ENCODE measurements at regions not wholly inside any gene's neighbourhood (a gene's known extent, or its start where the extent isn't known, plus 50 kb on each side); places are given as distances from the start of the nearest gene placed in this dataset.
A peak's percentile ranks its signal among the peaks of the same experiment; 100 is the strongest.

DNA sequence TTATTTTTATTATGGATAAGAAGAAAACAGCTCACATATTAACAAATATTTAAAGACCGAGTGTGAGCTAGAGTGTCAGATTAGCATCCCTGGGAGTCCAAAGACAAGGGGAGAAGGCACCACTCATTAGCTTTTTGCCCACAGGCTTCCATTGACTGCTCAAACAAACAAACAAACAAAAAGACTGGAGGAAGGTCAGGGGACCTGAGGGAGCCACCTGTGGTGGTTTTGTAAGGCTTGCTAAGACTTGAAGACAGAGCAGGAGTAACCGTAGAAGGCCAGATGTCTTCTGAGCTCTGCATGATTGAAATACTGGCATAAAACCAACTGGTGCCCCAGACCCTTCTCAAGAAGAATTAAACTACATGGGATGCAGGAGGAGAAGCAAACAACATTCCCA lies 395.2 kb upstream of the CNTN5 start:
- no peak overlapping the region for H3K4ac ChIP-seq (ENCODE audit: low read depth, low read length)
- no CpG with 5 or more reads among the region's 2 CpGs for WGBS (ENCODE audit: extremely low coverage, insufficient coverage, low lambda C conversion rate)

DNA sequence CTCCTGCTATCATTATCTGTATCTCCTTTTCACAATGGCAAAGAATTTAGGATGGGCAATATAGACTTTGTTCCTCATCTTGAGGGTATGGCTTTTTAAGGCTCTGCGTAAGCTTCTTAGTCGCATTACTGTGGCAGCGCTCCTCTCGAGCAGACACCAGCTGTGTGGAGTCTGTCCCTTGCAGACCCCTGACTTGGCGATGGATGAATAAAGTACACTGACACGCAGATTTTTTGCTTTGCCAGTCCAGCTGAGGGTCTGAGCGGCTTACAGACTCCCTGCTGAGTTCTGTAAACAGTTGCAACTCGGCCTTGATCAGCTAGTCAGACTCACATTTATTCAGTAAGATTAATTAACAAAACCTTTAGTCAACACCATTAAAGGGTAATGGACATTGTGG lies 390.0 kb upstream of the CNTN5 start:
- H2AK5ac ChIP-seq (ENCODE audit: low read length): no peak overlapping the region
- H4K5ac ChIP-seq (ENCODE audit: low read length): no peak overlapping the region
- no peak overlapping the region for H2BK120ac ChIP-seq (ENCODE audit: low read depth, low read length)
- no peak overlapping the region for H4K8ac ChIP-seq (ENCODE audit: low read depth, low read length)
- WGBS (ENCODE audit: extremely low coverage, insufficient coverage, low lambda C conversion rate): no CpG with 5 or more reads among the region's 8 CpGs
- H3K79me2 ChIP-seq (ENCODE audit: control insufficient read depth, insufficient read depth, low read length): no peaks in the 10 kb centered on the region
- no peak overlapping the region for H3K4me3 ChIP-seq (ENCODE audit: low read length)
- H3K23ac ChIP-seq (ENCODE audit: low read length): no peak overlapping the region
- H3K18ac ChIP-seq (ENCODE audit: low read length): no peak overlapping the region
- H3K27ac ChIP-seq (ENCODE audit: low read depth, low read length): no peak overlapping the region
- no peaks in the 10 kb centered on the region for H3K36me3 ChIP-seq (ENCODE audit: control insufficient read depth, insufficient read depth, low read length)
- no peak overlapping the region for H3K56ac ChIP-seq (ENCODE audit: low read length)
- no peaks in the 10 kb centered on the region for H3K4me1 ChIP-seq (ENCODE audit: control insufficient read depth, low read depth, low read length)
- H3K4ac ChIP-seq (ENCODE audit: low read depth, low read length): no peak overlapping the region
- H2BK5ac ChIP-seq (ENCODE audit: low read length): no peak overlapping the region
- no peaks in the 10 kb centered on the region for H3K79me1 ChIP-seq (ENCODE audit: low read length)
- no peaks in the 10 kb centered on the region for H3K27me3 ChIP-seq (ENCODE audit: insufficient read depth, low read length, poor library complexity)
- no peak overlapping the region for H3K4me2 ChIP-seq (ENCODE audit: low read length)
- no peak overlapping the region for H2BK15ac ChIP-seq (replicated peaks; ENCODE audit: low read depth)
- no peak overlapping the region for H3K9ac ChIP-seq (ENCODE audit: low read length)
- peak; percentile 21 for DNase-seq

More for the DNA sequence above, 395.2 kb upstream of the CNTN5 start:
- Histone ChIP-seq H4K5ac (ENCODE audit: low read length) (no peak overlapping the region), H3K4me1 (ENCODE audit: control insufficient read depth, low read depth, low read length) (no peaks in the 10 kb centered on the region), H3K27ac (ENCODE audit: low read depth, low read length) (no peak overlapping the region), H3K79me1 (ENCODE audit: low read length) (no peaks in the 10 kb centered on the region), H3K27me3 (ENCODE audit: insufficient read depth, low read length, poor library complexity) (no peaks in the 10 kb centered on the region), H3K4me2 (ENCODE audit: low read length) (no peak overlapping the region), H3K36me3 (ENCODE audit: control insufficient read depth, insufficient read depth, low read length) (no peaks in the 10 kb centered on the region), H3K23ac (ENCODE audit: low read length) (no peak overlapping the region), H3K9ac (ENCODE audit: low read length) (no peak overlapping the region), H3K56ac (ENCODE audit: low read length) (no peak overlapping the region), H3K79me2 (ENCODE audit: control insufficient read depth, insufficient read depth, low read length) (no peaks in the 10 kb centered on the region), H2BK15ac (replicated peaks; ENCODE audit: low read depth) (no peak overlapping the region), H4K8ac (ENCODE audit: low read depth, low read length) (no peak overlapping the region), H3K18ac (ENCODE audit: low read length) (no peak overlapping the region), H2AK5ac (ENCODE audit: low read length) (no peak overlapping the region), H3K4me3 (ENCODE audit: low read length) (no peak overlapping the region), H2BK120ac (ENCODE audit: low read depth, low read length) (no peak overlapping the region), H2BK5ac (ENCODE audit: low read length) (no peak overlapping the region)
- DNase-seq: no peak

DNA sequence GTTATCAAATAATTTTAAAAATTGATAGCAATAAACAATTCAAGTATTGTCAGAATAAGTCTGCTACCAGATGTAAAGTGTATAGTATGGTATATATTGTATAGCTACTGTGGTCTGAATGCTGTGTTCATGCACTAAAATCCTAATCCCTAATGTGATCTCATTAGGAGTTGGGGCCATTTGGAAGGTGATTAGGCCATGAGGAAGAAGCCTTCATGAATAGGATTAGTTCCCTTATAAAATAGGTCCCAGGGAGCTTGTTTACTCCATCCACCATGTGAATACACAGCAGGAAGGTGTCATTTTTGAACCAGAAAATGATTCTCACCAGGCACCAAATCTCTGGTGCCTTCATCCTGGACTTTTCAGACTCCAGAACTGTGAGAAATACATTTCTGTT lies 363.0 kb upstream of the CNTN5 start:
- Histone ChIP-seq H3K79me2 (ENCODE audit: control insufficient read depth, insufficient read depth, low read length) (no peaks in the 10 kb centered on the region), H3K27ac (ENCODE audit: low read depth, low read length) (no peak overlapping the region), H3K4me2 (ENCODE audit: low read length) (no peak overlapping the region), H2BK5ac (ENCODE audit: low read length) (no peak overlapping the region), H3K18ac (ENCODE audit: low read length) (no peak overlapping the region), H2BK120ac (ENCODE audit: low read depth, low read length) (no peak overlapping the region), H3K79me1 (ENCODE audit: low read length) (no peaks in the 10 kb centered on the region), H3K36me3 (ENCODE audit: control insufficient read depth, insufficient read depth, low read length) (no peaks in the 10 kb centered on the region), H4K5ac (ENCODE audit: low read length) (no peak overlapping the region), H2BK15ac (replicated peaks; ENCODE audit: low read depth) (no peak overlapping the region), H3K27me3 (ENCODE audit: insufficient read depth, low read length, poor library complexity) (no peaks in the 10 kb centered on the region), H3K4ac (ENCODE audit: low read depth, low read length) (no peak overlapping the region), H3K4me3 (ENCODE audit: low read length) (no peak overlapping the region), H2AK5ac (ENCODE audit: low read length) (no peak overlapping the region), H3K56ac (ENCODE audit: low read length) (no peak overlapping the region), H3K23ac (ENCODE audit: low read length) (no peak overlapping the region), H4K8ac (ENCODE audit: low read depth, low read length) (no peak overlapping the region), H3K9ac (ENCODE audit: low read length) (no peak overlapping the region), H3K4me1 (ENCODE audit: control insufficient read depth, low read depth, low read length) (no peaks in the 10 kb centered on the region)
- no peak for DNase-seq

DNA sequence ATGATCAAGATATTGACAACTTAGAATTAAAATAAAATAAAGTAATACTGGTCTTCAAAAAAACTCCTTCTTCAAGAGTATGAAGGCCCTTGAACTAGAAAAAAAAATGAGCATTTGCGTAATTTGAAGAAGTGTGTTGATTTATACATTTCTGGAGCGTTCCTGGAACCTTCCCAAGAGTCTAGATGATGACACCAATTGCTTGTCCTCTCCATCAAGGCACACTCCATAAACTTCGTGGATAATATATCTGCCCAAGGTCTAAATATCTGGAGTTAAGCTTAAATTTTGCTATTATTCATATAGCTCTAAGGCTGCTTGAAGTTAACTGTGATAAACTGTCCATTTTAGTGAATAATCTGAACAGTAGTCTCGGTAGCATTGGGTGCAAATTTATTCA lies 361.3 kb upstream of the CNTN5 start:
- no peak for DNase-seq
- Histone ChIP-seq H3K79me2 (ENCODE audit: control insufficient read depth, insufficient read depth, low read length) (no peaks in the 10 kb centered on the region), H3K23ac (ENCODE audit: low read length) (no peak overlapping the region), H3K4me3 (ENCODE audit: low read length) (no peak overlapping the region), H3K9ac (ENCODE audit: low read length) (no peak overlapping the region), H3K4me1 (ENCODE audit: control insufficient read depth, low read depth, low read length) (no peaks in the 10 kb centered on the region), H3K79me1 (ENCODE audit: low read length) (no peaks in the 10 kb centered on the region), H2BK15ac (replicated peaks; ENCODE audit: low read depth) (no peak overlapping the region), H4K8ac (ENCODE audit: low read depth, low read length) (no peak overlapping the region), H3K18ac (ENCODE audit: low read length) (no peak overlapping the region), H3K27ac (ENCODE audit: low read depth, low read length) (no peak overlapping the region), H2BK5ac (ENCODE audit: low read length) (no peak overlapping the region), H2AK5ac (ENCODE audit: low read length) (no peak overlapping the region), H3K27me3 (ENCODE audit: insufficient read depth, low read length, poor library complexity) (no peaks in the 10 kb centered on the region), H2BK120ac (ENCODE audit: low read depth, low read length) (no peak overlapping the region), H4K5ac (ENCODE audit: low read length) (no peak overlapping the region), H3K56ac (ENCODE audit: low read length) (no peak overlapping the region), H3K4me2 (ENCODE audit: low read length) (no peak overlapping the region), H3K36me3 (ENCODE audit: control insufficient read depth, insufficient read depth, low read length) (no peaks in the 10 kb centered on the region), H3K4ac (ENCODE audit: low read depth, low read length) (no peak overlapping the region)
- WGBS (ENCODE audit: extremely low coverage, insufficient coverage, low lambda C conversion rate): no CpG with 5 or more reads among the region's 4 CpGs

DNA sequence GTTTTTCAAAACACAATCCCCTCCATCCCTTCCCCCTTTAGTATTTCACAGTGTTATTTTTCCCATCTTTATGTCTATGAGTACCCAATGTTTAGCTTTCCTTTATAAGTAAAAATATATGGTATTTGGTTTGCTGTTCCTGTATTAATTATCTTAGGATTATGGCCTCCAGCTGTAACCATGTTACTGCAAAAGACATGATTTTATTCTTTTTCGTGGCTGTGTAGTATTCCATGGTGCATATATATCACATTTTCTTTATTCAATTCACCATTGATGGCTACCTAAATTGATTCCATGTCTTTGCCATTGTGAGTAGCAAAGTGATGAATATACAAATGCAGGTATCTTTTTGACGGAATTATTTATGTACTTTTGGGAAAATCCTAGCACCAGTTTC lies 346.4 kb upstream of the CNTN5 start:
- Histone ChIP-seq H3K18ac (ENCODE audit: low read length) (no peak overlapping the region), H3K36me3 (ENCODE audit: control insufficient read depth, insufficient read depth, low read length) (no peaks in the 10 kb centered on the region), H3K4me2 (ENCODE audit: low read length) (no peak overlapping the region), H3K56ac (ENCODE audit: low read length) (no peak overlapping the region), H3K27ac (ENCODE audit: low read depth, low read length) (no peak overlapping the region), H2BK5ac (ENCODE audit: low read length) (no peak overlapping the region), H2BK120ac (ENCODE audit: low read depth, low read length) (no peak overlapping the region), H3K4me1 (ENCODE audit: control insufficient read depth, low read depth, low read length) (no peaks in the 10 kb centered on the region), H2AK5ac (ENCODE audit: low read length) (no peak overlapping the region), H3K79me2 (ENCODE audit: control insufficient read depth, insufficient read depth, low read length) (no peaks in the 10 kb centered on the region), H2BK15ac (replicated peaks; ENCODE audit: low read depth) (no peak overlapping the region), H3K9ac (ENCODE audit: low read length) (no peak overlapping the region), H3K4me3 (ENCODE audit: low read length) (no peak overlapping the region), H3K23ac (ENCODE audit: low read length) (no peak overlapping the region), H3K79me1 (ENCODE audit: low read length) (no peaks in the 10 kb centered on the region), H4K8ac (ENCODE audit: low read depth, low read length) (no peak overlapping the region), H3K4ac (ENCODE audit: low read depth, low read length) (no peak overlapping the region), H3K27me3 (ENCODE audit: insufficient read depth, low read length, poor library complexity) (no peaks in the 10 kb centered on the region), H4K5ac (ENCODE audit: low read length) (no peak overlapping the region)
- no peak for DNase-seq
- WGBS (ENCODE audit: extremely low coverage, insufficient coverage, low lambda C conversion rate): no CpG with 5 or more reads among the region's 2 CpGs

DNA sequence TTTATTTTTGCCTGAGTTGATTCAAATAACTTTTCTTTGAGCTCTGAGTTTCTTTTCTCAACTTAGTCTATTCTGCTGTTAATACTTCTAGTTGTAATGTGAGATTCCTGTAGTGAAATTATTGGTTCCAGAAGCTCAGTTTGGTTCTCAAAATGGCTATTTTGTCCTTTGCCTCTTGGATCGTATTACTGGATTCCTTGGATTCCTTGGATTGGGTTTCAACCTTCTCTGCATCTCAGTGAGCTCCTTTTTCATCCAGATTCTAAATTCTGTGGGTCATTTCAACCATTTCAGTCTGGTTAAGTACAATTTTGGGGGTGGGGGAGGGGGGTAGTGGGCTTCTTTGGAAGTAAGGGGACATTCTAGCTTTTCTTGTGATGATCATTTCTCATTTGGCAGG lies 341.1 kb upstream of the CNTN5 start:
- Histone ChIP-seq H2BK5ac (ENCODE audit: low read length) (no peak overlapping the region), H3K79me1 (ENCODE audit: low read length) (no peaks in the 10 kb centered on the region), H3K4ac (ENCODE audit: low read depth, low read length) (no peak overlapping the region), H3K56ac (ENCODE audit: low read length) (no peak overlapping the region), H3K36me3 (ENCODE audit: control insufficient read depth, insufficient read depth, low read length) (no peaks in the 10 kb centered on the region), H3K9ac (ENCODE audit: low read length) (no peak overlapping the region), H3K4me1 (ENCODE audit: control insufficient read depth, low read depth, low read length) (no peaks in the 10 kb centered on the region), H4K5ac (ENCODE audit: low read length) (no peak overlapping the region), H2BK15ac (replicated peaks; ENCODE audit: low read depth) (no peak overlapping the region), H2AK5ac (ENCODE audit: low read length) (no peak overlapping the region), H2BK120ac (ENCODE audit: low read depth, low read length) (no peak overlapping the region), H3K27me3 (ENCODE audit: insufficient read depth, low read length, poor library complexity) (no peaks in the 10 kb centered on the region), H4K8ac (ENCODE audit: low read depth, low read length) (no peak overlapping the region), H3K4me2 (ENCODE audit: low read length) (no peak overlapping the region), H3K23ac (ENCODE audit: low read length) (no peak overlapping the region), H3K4me3 (ENCODE audit: low read length) (no peak overlapping the region), H3K79me2 (ENCODE audit: control insufficient read depth, insufficient read depth, low read length) (no peaks in the 10 kb centered on the region), H3K27ac (ENCODE audit: low read depth, low read length) (no peak overlapping the region), H3K18ac (ENCODE audit: low read length) (no peak overlapping the region)
- peak; percentile 16 for DNase-seq
- no CpG with 5 or more reads among the region's 1 CpG for WGBS (ENCODE audit: extremely low coverage, insufficient coverage, low lambda C conversion rate)

Measured in mesendoderm (in vitro differentiated cells).